Heart left ventricle (tissue), 16 donors: ENCODE measurements at regions not wholly inside any gene's neighbourhood (a gene's known extent, or its start where the extent isn't known, plus 50 kb on each side); places are given as distances from the start of the nearest gene placed in this dataset.
A peak's percentile ranks its signal among the peaks of the same experiment; 100 is the strongest.

Source experiments
- ATAC-seq, 4 donors: fragments of 200-7000 bp; cut with Tn5 transposase; one replicate each; pipeline ENCODE4 v1.9.1; 2020 to 2022; ENCODE audit warnings: moderate library complexity in 4 of 4, mild to moderate bottlenecking in 3 of 4, moderate number of reproducible peaks in 1 of 4
- DNase-seq, 5 donors: peaks; one replicate each; pipeline ENCODE4 v3.0.0-alpha.2; 2020
- H3K27ac ChIP-seq, 12 donors: fragments of 200-600 bp; sonication (generic) in 4 of 12; one replicate each; pipeline versions ENCODE4 v1.5.0 to v1.8.0; 2016 to 2022; ENCODE audit warnings: mild to moderate bottlenecking in 2 of 12
- H3K27me3 ChIP-seq, 9 donors: fragments of 200-600 bp; sonication (generic) in 2 of 9; one replicate each; pipeline versions ENCODE4 v1.5.1 to v1.8.0; 2016 to 2022; ENCODE audit warnings: mild to moderate bottlenecking in 3 of 9
- H3K36me3 ChIP-seq, 9 donors: fragments of 200-600 bp; sonication (generic) in 2 of 9; one replicate each; pipeline versions ENCODE4 v1.5.0 to v1.8.0; 2018 to 2022; ENCODE audit warnings: mild to moderate bottlenecking in 2 of 9
- H3K4me1 ChIP-seq, 12 donors: fragments of 200-600 bp; sonication (generic) in 4 of 12; one replicate each; pipeline versions ENCODE4 v1.5.0 to v1.8.0; 2016 to 2022; ENCODE audit warnings: mild to moderate bottlenecking in 3 of 12
- H3K4me3 ChIP-seq, 12 donors: fragments of 200-600 bp; sonication (generic) in 4 of 12; one replicate each; pipeline versions ENCODE4 v1.5.0 to v1.8.0; 2017 to 2022; ENCODE audit warnings: mild to moderate bottlenecking in 9 of 12, moderate library complexity in 4 of 12
- H3K9me3 ChIP-seq, 12 donors: fragments of 200-600 bp; sonication (generic) in 4 of 12; one replicate each; pipeline versions ENCODE4 v1.5.0 to v1.8.0; 2016 to 2022; ENCODE audit warnings: mild to moderate bottlenecking in 1 of 12
- CTCF ChIP-seq, 12 donors: fragments of 200-600 bp; sonication (generic) in 4 of 12; IDR thresholded peaks; one replicate each; pipeline versions ENCODE4 v1.5.0 to v1.8.0; 2018 to 2022; ENCODE audit warnings: antibody characterized with exemption in 12 of 12, mild to moderate bottlenecking in 5 of 12
- POLR2A ChIP-seq, 2 donors: fragments of 450-650 bp; IDR thresholded peaks; one replicate each; pipeline ENCODE4 v1.6.1; 2017; ENCODE audit warnings: antibody characterized with exemption in 2 of 2, mild to moderate bottlenecking in 2 of 2, moderate library complexity in 2 of 2
- WGBS, 4 donors: extraction: QIAGEN DNeasy Blood & Tissue Kit in 2 of 4; methylation state at CpG; one replicate each; pipeline versions ENCODE4 v1.1.5 to v1.1.7; 2013 to 2018; 5-methylcytosine and 5-hydroxymethylcytosine counted together
- intact Hi-C, 10 donors: fragments of 100-400 bp; cut with DNase I; formaldehyde crosslinking; loops; one replicate each; pipeline versions ENCODE4 v1.11.1 to v1.14.2; 2022
- donor health status: ischemic (EF 13 %, LVEDD 7.1; RV severe dilation, severe dysfunction).
- donor health status: healthy with polysubstance abuse.
- donor health status: DM: no; HTN: yes; CAD: no.
- donor health status: DM: no; HTN: no; CAD: no.
- donor health status: ischemic (EF 25% LVEDD 6.9; RV normal size, moderate dysfunction).
- donor health status: ischemic (EF 25% LVEDD 5.7; RV mildly dilated, moderate dysfunction).
- donor health status: healthy.
- donor health status: DM: yes; HTN: yes; CAD: no.
- donor health status: ischemic (EF 35%, LVEDD 5.7; RV mildly dilated, moderate dysfunction).
- donor health status: nonischemic (EF 11% LVEDD 7.7; RV severe dilation, severe dysfunction).
- donor health status: DM: yes; HTN: yes; CAD: no.
- donor health status: PGD.
- donor health status: ischemic (EF 29% LVEDD 5.4; RV normal size, mild dysfunction).
- donor health status: nonischemic (EF 23%, LVEDD 6.1; RV moderate dilation, normal function).

- no peak overlapping the region for H3K27ac ChIP-seq
- ATAC-seq = no peak
- no peak overlapping the region for H3K4me3 ChIP-seq
- WGBS, 4 donors = 92 to 98% (median 97%) methylated on average over 3 of the region's 3 CpGs
- H3K27me3 ChIP-seq = no peaks in the 10 kb centered on the region
- no peak for TF ChIP-seq POLR2A (IDR thresholded peaks at IDR 0.05)
- no peak for TF ChIP-seq CTCF (IDR thresholded peaks at IDR 0.05)
- no peak for DNase-seq
- no peaks in the 10 kb centered on the region for H3K36me3 ChIP-seq
- H3K4me1 ChIP-seq = no peaks in the 10 kb centered on the region
- H3K9me3 ChIP-seq = peaks cover 0 to 12% (median 0%) of the 10 kb centered on the region in 12 donors
- intact Hi-C loops = no loop called here
Measured at GRCh38 chr13:40101708-40102359, 446.4 kb downstream of the COG6 start.

- ATAC-seq (no peak), DNase-seq (no peak)
- Histone ChIP-seq H3K4me3 (no peak overlapping the region), H3K4me1 (no peaks in the 10 kb centered on the region), H3K36me3 (no peaks in the 10 kb centered on the region), H3K9me3 (peaks cover 0 to 12% (median 0%) of the 10 kb centered on the region in 12 donors), H3K27ac (no peak overlapping the region), H3K27me3 (no peaks in the 10 kb centered on the region)
- TF ChIP-seq CTCF (IDR thresholded peaks at IDR 0.05) (no peak), POLR2A (IDR thresholded peaks at IDR 0.05) (no peak)
- 91 to 98% (median 95%) methylated on average over 3 of the region's 3 CpGs for WGBS, 4 donors
- intact Hi-C loops = no loop called here
Measured at GRCh38 chr13:40102360-40102727, 446.9 kb downstream of the COG6 start.

- 88 to 94% (median 90%) methylated on average over 9 of the region's 9 CpGs for WGBS, 4 donors
- Histone ChIP-seq H3K4me1 (no peaks in the 10 kb centered on the region), H3K36me3 (no peaks in the 10 kb centered on the region), H3K27me3 (no peaks in the 10 kb centered on the region), H3K27ac (no peak overlapping the region), H3K9me3 (peaks cover 0 to 12% (median 0%) of the 10 kb centered on the region in 12 donors), H3K4me3 (no peak overlapping the region)
- DNase-seq (peak in 1 of 5 donors; percentile 29), ATAC-seq (no peak)
- intact Hi-C loops = no loop called here
- TF ChIP-seq POLR2A (IDR thresholded peaks at IDR 0.05) = no peak
- no peak for TF ChIP-seq CTCF (IDR thresholded peaks at IDR 0.05)
Measured at GRCh38 chr13:40102854-40103253, 447.4 kb downstream of the COG6 start.

- Histone ChIP-seq H3K4me1 (no peaks in the 10 kb centered on the region), H3K4me3 (no peak overlapping the region), H3K27me3 (no peaks in the 10 kb centered on the region), H3K27ac (no peak overlapping the region), H3K36me3 (no peaks in the 10 kb centered on the region), H3K9me3 (peaks cover 0 to 12% (median 0%) of the 10 kb centered on the region in 12 donors)
- intact Hi-C loops = no loop called here
- 79 to 89% (median 83%) methylated on average over 4 of the region's 4 CpGs for WGBS, 4 donors
- TF ChIP-seq CTCF (IDR thresholded peaks at IDR 0.05) (no peak), POLR2A (IDR thresholded peaks at IDR 0.05) (no peak)
- ATAC-seq (no peak), DNase-seq (no peak)
Measured at GRCh38 chr13:40103864-40104263, 448.4 kb downstream of the COG6 start.
